ENCODE measurements at regions not wholly inside any gene's neighbourhood (a gene's known extent, or its start where the extent isn't known, plus 50 kb on each side); places are given as distances from the start of the nearest gene placed in this dataset.

DNA sequence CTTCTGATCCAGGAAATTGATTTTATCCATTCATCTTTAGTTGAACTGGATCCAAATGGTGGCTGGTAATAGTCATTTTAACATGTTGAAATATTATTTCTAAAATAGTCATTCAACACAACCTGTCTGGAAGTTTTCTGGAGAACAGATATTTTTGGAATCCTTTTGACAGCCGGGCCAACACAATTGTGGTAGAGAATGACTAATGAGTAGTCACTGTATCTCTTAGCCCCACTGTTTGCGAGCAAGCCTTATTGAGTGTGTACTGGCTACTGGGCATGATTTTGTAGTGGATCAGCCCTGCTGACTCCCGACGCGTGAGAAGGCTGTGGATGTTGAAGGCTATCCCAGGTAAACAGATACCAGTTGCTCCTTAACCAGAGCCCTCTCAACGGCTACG, 383.4 kb downstream of the ZNF536 start:
- ATAC-seq (ENCODE audit: low FRiP score in 2 of 2) (no peak), DNase-seq (no peak)
- whole genome bisulfite sequencing, 2 donors = 91 to 97% methylated on average over 7 of the region's 7 CpGs
- Histone ChIP-seq H3K4me1 (no peaks in the 10 kb centered on the region), H3K27ac (no peak overlapping the region), H3K4me3 (no peak overlapping the region), H3K27me3 (no peaks in the 10 kb centered on the region), H3K36me3 (no peaks in the 10 kb centered on the region), H3K9me3 (peaks cover 0 to 2% (median 0%) of the 10 kb centered on the region in 4 donors)
- TF ChIP-seq, protein P1, sequence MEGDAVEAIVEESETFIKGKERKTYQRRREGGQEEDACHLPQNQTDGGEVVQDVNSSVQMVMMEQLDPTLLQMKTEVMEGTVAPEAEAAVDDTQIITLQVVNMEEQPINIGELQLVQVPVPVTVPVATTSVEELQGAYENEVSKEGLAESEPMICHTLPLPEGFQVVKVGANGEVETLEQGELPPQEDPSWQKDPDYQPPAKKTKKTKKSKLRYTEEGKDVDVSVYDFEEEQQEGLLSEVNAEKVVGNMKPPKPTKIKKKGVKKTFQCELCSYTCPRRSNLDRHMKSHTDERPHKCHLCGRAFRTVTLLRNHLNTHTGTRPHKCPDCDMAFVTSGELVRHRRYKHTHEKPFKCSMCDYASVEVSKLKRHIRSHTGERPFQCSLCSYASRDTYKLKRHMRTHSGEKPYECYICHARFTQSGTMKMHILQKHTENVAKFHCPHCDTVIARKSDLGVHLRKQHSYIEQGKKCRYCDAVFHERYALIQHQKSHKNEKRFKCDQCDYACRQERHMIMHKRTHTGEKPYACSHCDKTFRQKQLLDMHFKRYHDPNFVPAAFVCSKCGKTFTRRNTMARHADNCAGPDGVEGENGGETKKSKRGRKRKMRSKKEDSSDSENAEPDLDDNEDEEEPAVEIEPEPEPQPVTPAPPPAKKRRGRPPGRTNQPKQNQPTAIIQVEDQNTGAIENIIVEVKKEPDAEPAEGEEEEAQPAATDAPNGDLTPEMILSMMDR (IDR thresholded peaks at IDR 0.05) = no peak
- no peak for TF ChIP-seq EP300 (IDR thresholded peaks at IDR 0.05)
- TF ChIP-seq POLR2AphosphoS5 (IDR thresholded peaks at IDR 0.05) = no peak
- no peak for TF ChIP-seq POLR2A (IDR thresholded peaks at IDR 0.05)

GRCh38 chr19:30754162-30754561, 382.0 kb downstream of the ZNF536 start:
- H3K27ac ChIP-seq = no peak overlapping the region
- no peak overlapping the region for H3K4me3 ChIP-seq
- H3K9me3 ChIP-seq = peaks cover 0 to 12% (median 7%) of the 10 kb centered on the region in 4 donors
- ATAC-seq (ENCODE audit: low FRiP score in 2 of 2) (no peak), DNase-seq (no peak)
- TF ChIP-seq POLR2AphosphoS5 (IDR thresholded peaks at IDR 0.05) = no peak
- no peak for TF ChIP-seq POLR2A (IDR thresholded peaks at IDR 0.05)
- no peak for TF ChIP-seq EP300 (IDR thresholded peaks at IDR 0.05)
- TF ChIP-seq, protein P1 (IDR thresholded peaks at IDR 0.05) = no peak
- H3K4me1 ChIP-seq = no peaks in the 10 kb centered on the region
- WGBS, 2 donors = 77 to 88% methylated on average over 1 of the region's 1 CpG
- no peaks in the 10 kb centered on the region for H3K27me3 ChIP-seq
- H3K36me3 ChIP-seq = no peaks in the 10 kb centered on the region

- no peak for ATAC-seq (ENCODE audit: low FRiP score in 2 of 2)
- WGBS, 2 donors = 80 to 89% methylated on average over 3 of the region's 3 CpGs
- Histone ChIP-seq H3K27me3 (no peaks in the 10 kb centered on the region), H3K9me3 (peaks cover 0 to 12% (median 7%) of the 10 kb centered on the region in 4 donors), H3K27ac (no peak overlapping the region), H3K36me3 (no peaks in the 10 kb centered on the region), H3K4me3 (no peak overlapping the region), H3K4me1 (no peaks in the 10 kb centered on the region)
- TF ChIP-seq POLR2A (IDR thresholded peaks at IDR 0.05) = no peak
- TF ChIP-seq POLR2AphosphoS5 (IDR thresholded peaks at IDR 0.05) = no peak
- TF ChIP-seq, protein P1 (IDR thresholded peaks at IDR 0.05) = no peak
- no peak for TF ChIP-seq EP300 (IDR thresholded peaks at IDR 0.05)
- no peak for DNase-seq
Observed at GRCh38 chr19:30752876-30753275, 380.7 kb downstream of the ZNF536 start.

DNA sequence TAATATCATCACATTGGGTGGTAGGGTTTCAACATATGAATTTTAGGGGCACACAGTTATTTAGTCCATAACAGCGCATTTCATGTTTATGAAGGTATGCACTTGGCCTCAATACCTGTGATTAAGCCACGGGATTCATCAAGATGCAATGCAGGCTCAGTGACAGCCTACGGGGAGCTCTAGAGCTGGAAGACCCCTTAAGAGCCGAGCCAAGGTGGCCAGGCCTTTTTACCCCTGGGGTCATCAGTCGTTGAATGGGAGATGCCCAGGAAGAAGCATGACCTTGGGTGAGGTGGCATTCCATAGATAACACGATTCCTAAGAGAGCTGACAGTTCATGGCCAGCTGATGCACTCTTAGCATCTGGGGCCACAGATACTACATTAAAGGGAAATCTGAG, 380.0 kb downstream of the ZNF536 start:
- H3K4me1 ChIP-seq = no peaks in the 10 kb centered on the region
- WGBS, 2 donors = 79 to 80% methylated on average over 2 to 6 of the region's 6 CpGs
- no peaks in the 10 kb centered on the region for H3K36me3 ChIP-seq
- H3K4me3 ChIP-seq = no peak overlapping the region
- H3K27me3 ChIP-seq = no peaks in the 10 kb centered on the region
- ATAC-seq (ENCODE audit: low FRiP score in 2 of 2) = no peak
- H3K27ac ChIP-seq = no peak overlapping the region
- H3K9me3 ChIP-seq = peaks cover 0 to 12% (median 7%) of the 10 kb centered on the region in 4 donors
- TF ChIP-seq POLR2A (IDR thresholded peaks at IDR 0.05) (no peak), EP300 (IDR thresholded peaks at IDR 0.05) (no peak), POLR2AphosphoS5 (IDR thresholded peaks at IDR 0.05) (no peak)
- TF ChIP-seq, protein P1 (IDR thresholded peaks at IDR 0.05) = no peak
- DNase-seq = no peak

GRCh38 chr19:30745476-30745985, 373.3 kb downstream of the ZNF536 start:
- no peak overlapping the region for H3K4me3 ChIP-seq
- H3K36me3 ChIP-seq = no peaks in the 10 kb centered on the region
- peaks cover 0 to 9% (median 6%) of the 10 kb centered on the region in 4 donors for H3K9me3 ChIP-seq
- DNase-seq (no peak), ATAC-seq (ENCODE audit: low FRiP score in 2 of 2) (no peak)
- TF ChIP-seq POLR2A (IDR thresholded peaks at IDR 0.05) (no peak), POLR2AphosphoS5 (IDR thresholded peaks at IDR 0.05) (no peak), EP300 (IDR thresholded peaks at IDR 0.05) (no peak)
- TF ChIP-seq, protein P1 (IDR thresholded peaks at IDR 0.05) = no peak
- H3K27me3 ChIP-seq = no peaks in the 10 kb centered on the region
- no peak overlapping the region for H3K27ac ChIP-seq
- H3K4me1 ChIP-seq = no peaks in the 10 kb centered on the region
- 87 to 96% methylated on average over 4 of the region's 4 CpGs for WGBS, 2 donors
